Hypothalamus (tissue), 51 donors: ENCODE measurements at regions not wholly inside any gene's neighbourhood (a gene's known extent, or its start where the extent isn't known, plus 50 kb on each side); places are given as distances from the start of the nearest gene placed in this dataset.
A peak's percentile ranks its signal among the peaks of the same experiment; 100 is the strongest.
"Not testable (repeated sequence)": the region's sequence is repeated elsewhere in the genome, so short reads cannot be mapped to it uniquely, and the experiment has no call there.

Experiments
- DNase-seq, 51 donors: peaks; one replicate each; lab custom pipeline; 2025; lab: John Stamatoyannopoulos, UW

GRCh38 chr5:119694284-119694683 lies 64.9 kb downstream of the FAM170A start:
- DNase-seq, result no peak

GRCh38 chr5:119706049-119706448 lies 76.7 kb downstream of the FAM170A start:
- DNase-seq, result no peak

DNA sequence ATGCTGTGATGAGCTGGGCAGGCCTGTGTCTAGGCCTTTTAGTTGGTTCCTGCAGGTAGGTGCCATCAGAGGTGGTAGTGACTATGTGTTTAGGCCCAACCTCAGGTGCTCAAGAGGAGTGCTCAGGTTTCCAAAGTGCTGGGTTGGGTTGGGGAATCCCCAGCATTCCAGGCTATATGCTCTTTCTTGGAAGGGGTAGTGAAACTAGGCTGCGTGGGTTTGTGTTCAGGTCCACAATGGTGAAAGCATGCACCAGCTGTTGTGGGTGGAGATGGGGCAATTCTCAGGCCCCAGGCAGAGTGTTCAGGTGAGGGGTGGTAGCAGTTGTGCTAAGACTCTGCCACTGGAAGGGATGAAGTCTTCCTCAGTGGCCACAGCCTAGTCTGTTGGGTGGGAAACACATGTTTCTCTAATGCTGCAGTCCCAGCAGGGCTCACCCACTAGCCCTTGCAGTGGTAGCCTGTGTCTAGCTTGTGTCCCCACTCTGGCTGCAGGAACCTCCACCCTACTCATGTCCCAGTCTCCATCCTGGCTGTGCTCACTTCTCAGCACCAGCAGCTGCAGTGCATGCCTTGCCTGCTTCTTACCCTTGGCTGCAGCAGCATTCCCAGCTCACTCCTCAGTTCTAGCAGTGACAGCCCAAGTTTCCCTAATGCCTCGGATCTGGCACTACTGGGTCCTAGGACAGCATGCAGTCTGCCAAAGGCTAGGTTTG lies 78.9 kb downstream of the FAM170A start:
- DNase-seq, result no peak

DNA sequence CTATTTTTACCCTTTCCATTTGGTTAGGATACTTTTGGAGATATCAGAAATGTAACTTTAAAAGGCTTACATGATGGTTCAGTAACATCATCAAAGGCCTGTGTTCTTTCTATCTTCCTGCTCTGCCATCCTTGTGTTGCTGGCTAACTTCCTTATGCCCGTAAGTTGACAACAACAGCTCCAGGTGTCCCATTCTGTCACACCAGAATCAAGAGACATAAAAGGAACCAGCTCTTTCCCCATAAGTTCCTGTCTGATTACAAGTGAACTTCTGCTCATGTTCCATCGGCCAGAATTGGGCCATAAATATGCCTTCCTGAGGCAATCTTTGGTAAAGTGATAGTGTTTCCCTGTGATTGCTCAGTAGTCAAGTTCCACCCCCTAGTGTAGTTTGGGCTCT lies 92.4 kb downstream of the FAM170A start:
- no peak for DNase-seq

GRCh38 chr5:119725291-119725690 lies 95.9 kb downstream of the FAM170A start:
- not testable (repeated sequence) for DNase-seq

- no peak for DNase-seq
Observed at GRCh38 chr5:119726544-119726943, 97.2 kb downstream of the FAM170A start.

DNA sequence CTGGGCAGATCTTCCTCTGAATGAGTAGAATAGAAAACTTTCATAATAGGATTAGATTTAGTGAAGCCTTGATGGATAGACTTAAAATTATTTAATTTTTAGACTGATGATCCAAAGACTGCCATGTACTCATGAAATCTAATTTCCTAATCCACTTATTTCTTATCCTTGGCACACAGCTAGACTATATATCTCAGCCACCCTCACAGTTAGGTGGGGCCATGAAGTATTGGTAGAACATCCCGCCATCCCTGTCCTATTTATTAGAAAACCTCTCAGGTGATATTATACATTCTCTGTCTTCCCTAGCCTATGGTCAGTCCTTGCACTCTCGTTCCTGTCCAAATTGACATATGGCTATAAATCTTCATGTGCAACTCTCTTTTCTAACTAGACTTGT lies 110.9 kb downstream of the FAM170A start:
- DNase-seq, result no peak

DNA sequence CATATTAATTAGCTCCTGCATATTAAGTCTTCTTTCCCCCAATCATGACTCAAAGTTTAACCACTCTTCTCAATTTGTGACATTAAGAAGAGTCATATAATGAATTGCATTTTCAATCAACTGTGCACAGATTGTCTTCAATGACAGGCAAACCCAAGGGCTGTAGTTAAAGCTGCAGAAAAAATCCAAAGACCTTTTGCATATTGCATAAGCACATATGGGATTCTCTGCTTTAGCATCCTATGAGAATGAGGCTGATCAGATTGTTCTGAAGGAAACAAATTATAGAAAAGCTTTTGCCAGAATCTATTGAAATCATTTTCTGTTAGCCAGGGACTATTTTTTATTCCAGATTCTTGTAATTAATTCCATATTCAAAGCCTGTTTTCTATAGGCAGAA lies 112.3 kb downstream of the FAM170A start:
- no peak for DNase-seq

DNA sequence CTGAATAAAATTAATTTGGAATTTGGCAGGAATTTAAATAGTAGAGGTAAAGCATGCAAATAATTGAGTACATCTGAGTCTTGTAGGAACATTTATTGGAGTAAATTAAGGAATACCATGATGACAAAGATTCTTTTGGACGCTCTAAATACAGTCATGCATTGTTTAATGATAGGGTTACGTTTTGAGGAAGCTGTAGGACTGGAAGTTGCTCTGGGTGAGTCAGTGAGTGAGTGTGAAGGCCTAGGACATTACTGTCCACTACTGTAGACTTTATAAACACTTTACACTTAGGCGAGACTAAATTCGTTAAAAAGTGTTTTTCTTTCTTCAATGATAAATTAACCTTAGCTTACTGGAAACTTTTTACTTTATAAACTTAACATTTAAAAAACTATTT lies 113.0 kb downstream of the FAM170A start:
- DNase-seq, result no peak

- peak in 6 of 51 donors; percentile 1 to 14 (median 3) for DNase-seq
Observed at GRCh38 chr5:119743927-119744326, 114.6 kb downstream of the FAM170A start.

GRCh38 chr5:119745976-119746375 lies 116.6 kb downstream of the FAM170A start:
- no peak for DNase-seq

DNA sequence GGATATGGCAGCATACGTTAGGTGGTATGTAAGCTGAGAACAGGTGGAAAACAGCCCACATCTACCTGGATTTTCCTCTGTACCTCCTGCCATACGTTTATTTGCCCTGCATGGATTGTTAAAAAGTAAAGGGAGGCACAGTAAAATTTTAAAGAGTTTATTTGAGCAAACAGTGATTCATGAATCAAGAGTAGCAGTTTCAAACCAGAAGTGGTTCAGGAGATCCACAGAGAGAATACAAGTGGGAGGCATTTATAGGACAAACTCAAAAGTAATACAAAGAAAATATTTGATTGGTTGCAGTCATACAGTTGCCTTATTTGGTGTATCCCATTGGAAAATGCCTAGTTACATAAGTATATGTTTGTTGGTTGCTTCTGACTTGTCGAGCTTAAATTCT lies 117.6 kb downstream of the FAM170A start:
- DNase-seq, result no peak

- DNase-seq, result no peak
Observed at GRCh38 chr5:119750887-119751733, 121.8 kb downstream of the FAM170A start.

DNA sequence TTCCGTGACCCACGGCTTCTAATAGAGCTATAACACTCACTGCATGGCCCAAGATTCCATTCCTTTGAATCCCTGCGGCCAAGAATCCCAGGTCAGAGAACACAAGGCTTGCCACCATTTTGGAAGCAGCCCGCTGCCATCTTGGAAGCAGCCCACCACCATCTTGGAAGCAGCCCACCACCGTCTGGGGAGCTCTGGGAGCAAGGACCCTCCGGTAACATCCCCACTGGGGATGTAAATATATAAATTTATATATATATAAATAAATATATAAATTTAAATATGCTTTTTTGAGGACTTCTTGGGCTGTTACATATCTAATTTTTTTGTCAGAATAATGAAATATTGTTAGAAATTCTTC lies 122.4 kb downstream of the FAM170A start:
- no peak for DNase-seq

GRCh38 chr5:119752921-119753886 lies 123.8 kb downstream of the FAM170A start:
- DNase-seq, result no peak

DNA sequence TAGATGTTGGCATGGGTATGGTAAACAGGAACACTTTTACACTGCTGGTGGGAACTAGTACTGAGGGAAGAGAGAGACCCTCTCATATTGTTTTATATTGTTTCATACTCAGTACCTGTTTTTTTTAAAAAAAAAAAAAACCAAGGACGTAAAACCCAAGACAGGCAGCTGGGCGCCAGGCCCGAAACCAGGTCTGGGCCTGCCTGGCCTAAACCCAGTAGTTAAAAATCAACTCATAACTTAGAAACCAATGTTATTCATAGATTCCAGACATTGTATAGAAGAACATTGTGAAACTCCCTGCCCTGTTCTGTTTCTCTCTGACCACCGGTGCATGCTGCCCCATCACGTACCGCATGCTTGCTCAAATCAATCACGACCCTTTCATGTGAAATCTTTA lies 125.5 kb downstream of the FAM170A start:
- DNase-seq, result not testable (repeated sequence)

DNA sequence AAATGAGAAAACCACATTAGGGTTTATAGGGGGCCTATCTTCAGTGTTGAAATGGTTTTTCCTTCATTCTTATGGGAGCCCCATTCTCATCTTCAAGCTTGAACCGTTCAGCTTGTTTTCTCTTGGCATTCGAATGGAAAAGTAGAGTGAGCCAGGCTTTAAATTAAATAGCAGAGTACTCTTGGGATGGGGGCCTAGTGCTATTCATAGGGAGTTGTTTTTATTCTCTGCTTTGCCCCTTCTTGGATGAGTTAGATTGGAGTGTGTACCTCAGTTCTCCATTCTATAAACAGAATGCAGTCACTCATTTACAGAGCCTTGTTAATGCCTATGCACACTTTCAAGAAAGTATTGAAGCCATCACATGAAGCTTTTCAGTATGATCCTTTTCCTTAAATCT lies 127.9 kb downstream of the FAM170A start:
- DNase-seq, result no peak

DNA sequence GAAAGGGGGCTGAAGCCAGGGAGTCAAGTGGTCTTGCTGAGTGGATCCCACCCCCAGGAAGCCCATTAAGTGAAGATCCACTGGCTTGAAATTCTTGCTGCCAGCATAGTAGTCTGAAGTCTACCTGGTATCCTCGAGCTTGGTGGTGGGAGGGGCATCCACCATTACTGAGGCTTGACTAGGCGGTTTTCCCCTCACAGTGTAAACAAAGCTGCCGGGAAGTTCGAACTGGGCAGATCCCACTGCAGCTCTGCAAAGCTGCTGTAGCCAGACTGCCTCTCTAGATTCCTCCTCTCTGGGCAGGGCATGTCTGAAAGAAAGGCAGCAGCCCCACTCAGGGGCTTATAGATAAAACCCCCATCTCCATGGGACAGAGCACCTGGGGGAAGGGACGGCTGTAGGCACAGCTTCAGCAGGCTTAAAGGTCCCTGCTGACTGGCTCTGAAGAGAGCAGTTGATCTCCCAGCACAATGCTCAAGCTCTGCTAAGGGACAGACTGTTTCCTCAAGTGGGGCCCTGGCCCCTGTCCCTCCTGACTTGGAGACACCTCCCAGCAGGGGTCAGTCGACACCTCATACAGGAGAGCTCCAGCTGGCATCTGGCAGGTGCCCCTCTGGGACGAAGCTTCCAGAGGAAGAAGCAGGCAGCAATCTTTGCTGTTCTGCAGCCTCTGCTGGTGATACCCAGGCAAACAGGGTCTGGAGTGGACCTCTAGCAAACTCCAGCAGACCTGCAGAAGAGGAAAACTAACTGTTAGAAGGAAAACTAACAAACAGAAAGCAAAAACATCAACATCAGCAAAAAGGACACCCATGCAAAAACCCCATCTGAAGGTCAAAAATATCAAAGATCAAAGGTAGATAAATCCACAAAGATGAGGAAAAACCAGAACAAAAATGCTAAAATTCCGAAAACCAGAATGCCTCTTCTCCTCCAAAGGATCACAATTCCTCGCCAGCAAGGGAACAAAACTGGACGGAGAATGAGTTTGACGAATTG lies 140.6 kb downstream of the FAM170A start:
- not testable (repeated sequence) for DNase-seq

GRCh38 chr5:119780145-119780544 lies 150.8 kb downstream of the FAM170A start:
- not testable (repeated sequence) for DNase-seq

- no peak for DNase-seq
Observed at GRCh38 chr5:119785057-119785456, 155.7 kb downstream of the FAM170A start.
